Fibroblast of skin of left biceps (primary cell): ENCODE measurements at regions not wholly inside any gene's neighbourhood (a gene's known extent, or its start where the extent isn't known, plus 50 kb on each side); places are given as distances from the start of the nearest gene placed in this dataset.
"Not testable (repeated sequence)": the region's sequence is repeated elsewhere in the genome, so short reads cannot be mapped to it uniquely, and the experiment has no call there.

Experiments
- DNase-seq, 2 experiments: peaks; one replicate each; pipeline ENCODE4 v3.0.0-alpha.2; 2013; ENCODE audit warnings: low read depth in 2 of 2

- DNase-seq = no peak
These were observed 435.3 kb downstream of the CD83 start for GRCh38 chr6:14552891-14553290.

GRCh38 chr6:14553515-14553914, 435.9 kb downstream of the CD83 start:
- DNase-seq = no peak

GRCh38 chr6:14555804-14556203, 438.2 kb downstream of the CD83 start:
- DNase-seq = no peak

- DNase-seq = no peak
These were observed 442.4 kb downstream of the CD83 start for GRCh38 chr6:14559746-14560536.

DNA sequence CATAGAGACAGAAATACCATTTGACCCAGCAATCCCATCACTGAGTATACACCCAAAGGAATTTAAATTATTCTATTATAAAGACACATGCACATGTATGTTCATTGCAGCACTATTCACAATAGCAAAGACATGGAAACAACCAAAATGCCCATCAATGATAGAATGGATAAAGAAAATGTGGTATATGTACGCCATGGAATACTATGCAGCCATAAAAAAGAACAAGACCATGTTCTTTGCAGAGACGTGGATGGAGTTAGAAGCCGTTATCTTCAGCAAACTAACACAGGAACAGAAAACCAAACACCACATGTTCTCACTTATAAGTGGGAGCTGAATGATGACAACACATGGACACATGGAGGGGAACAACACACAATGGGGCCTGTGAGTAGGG, 444.0 kb downstream of the CD83 start:
- not testable (repeated sequence) for DNase-seq

- DNase-seq = no peak
These were observed 450.3 kb downstream of the CD83 start for GRCh38 chr6:14567842-14568241.

- DNase-seq = no peak
These were observed 451.8 kb downstream of the CD83 start for GRCh38 chr6:14569394-14569793.

DNA sequence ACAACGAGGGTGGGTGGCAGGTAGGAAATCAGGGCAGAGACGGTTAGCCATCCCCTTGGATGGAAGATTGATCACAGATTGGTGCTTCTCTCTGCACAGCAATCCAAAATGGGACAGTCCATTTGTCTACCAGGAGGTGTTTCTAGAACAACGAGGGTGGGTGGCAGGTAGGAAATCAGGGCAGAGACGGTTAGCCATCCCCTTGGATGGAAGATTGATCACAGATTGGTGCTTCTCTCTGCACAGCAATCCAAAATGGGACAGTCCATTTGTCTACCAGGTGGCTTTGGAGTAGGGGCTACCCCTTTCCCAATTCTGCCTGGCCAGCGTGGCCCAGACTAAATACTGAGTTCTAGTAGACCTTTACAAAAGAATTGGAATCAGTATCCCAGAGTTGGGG, 452.3 kb downstream of the CD83 start:
- not testable (repeated sequence) for DNase-seq

GRCh38 chr6:14571001-14571400, 453.4 kb downstream of the CD83 start:
- no peak for DNase-seq

- DNase-seq = no peak
These were observed 454.2 kb downstream of the CD83 start for GRCh38 chr6:14571746-14572145.

- no peak for DNase-seq
These were observed 455.7 kb downstream of the CD83 start for GRCh38 chr6:14573267-14573666.

DNA sequence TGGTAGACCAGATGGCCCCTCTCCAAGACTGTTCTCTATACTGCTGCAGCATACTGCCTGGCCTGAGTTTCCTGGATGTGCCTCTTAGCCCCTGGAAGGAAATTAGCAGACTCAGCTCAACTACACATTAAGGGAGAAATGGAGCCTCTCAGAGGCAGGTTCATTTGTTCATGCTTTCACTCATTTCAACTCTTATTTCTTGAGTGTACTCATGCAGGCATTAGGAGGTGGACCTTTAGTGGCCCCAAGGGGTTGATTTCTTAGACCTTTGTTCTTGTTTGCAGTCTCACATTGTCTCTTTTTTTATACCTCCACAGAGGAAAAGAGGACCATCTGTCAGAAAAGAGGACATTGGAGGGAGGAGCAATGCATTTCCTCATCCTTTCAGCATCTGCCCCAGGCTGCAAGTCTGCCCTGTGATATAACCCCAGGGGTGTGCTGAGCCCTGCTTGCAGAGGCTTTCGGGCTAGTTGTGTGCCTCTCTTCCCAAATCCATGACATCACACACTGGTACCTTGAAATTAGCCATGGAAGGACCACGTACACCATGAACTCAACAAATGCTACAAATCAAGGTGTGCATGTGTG, 456.2 kb downstream of the CD83 start:
- no peak for DNase-seq

DNA sequence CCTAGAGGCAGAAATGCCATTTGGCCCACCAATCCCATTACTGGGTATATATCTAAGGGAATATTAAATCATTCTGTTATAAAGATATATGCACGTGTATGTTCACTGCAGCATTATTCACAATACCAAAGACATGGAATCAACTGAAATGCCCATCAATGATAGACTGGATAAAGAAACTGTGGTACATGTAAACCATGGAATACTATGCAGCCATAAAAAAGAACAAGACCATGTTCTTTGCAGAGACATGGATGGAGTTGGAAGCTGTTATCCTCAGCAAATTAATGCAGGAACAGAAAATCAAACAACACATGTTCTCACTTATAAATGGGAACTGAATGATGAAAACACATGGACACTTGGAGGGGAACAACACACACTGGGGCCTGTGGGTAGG, 458.4 kb downstream of the CD83 start:
- DNase-seq = no peak

GRCh38 chr6:14578994-14579393, 461.4 kb downstream of the CD83 start:
- no peak for DNase-seq

DNA sequence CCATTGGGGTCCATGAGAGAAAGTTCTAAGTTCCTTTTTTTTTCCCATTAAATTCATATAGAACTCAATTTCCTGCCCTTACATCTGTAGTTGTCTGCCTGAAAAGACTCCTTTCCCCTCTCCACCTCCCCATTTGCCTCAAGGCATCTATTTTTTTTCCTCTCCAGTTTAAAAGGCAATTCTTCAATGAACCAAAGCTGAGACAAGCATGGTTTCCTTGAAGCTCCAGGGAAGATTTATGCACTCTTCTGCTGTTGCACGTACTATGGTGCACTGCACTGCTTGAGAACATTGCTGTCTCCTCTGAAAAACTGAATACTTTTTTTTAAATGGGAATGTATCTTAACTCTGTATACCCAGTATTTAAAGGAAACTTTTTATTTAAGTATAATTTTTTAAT, 465.2 kb downstream of the CD83 start:
- DNase-seq = no peak

GRCh38 chr6:14583826-14584225, 466.3 kb downstream of the CD83 start:
- DNase-seq = no peak

DNA sequence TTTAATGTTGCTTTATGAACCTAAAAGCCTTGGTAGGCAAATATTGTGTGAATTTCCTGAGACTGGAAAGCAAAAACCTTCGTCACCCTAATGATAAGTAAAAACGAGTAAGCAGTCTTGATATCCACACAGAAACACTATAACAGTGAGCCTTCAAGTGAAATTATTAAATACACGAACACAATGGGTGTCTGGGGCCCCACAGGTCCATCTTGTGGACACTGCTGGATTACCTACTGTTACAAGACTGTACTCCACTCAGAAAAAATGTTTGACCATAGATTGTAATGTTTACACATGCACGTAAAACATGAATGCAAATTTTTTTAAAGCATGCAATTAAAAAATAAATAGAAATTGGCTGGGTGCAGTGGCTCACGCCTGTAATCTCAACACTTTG, 466.9 kb downstream of the CD83 start:
- no peak for DNase-seq

GRCh38 chr6:14585689-14586088, 468.1 kb downstream of the CD83 start:
- DNase-seq = no peak

- no peak for DNase-seq
These were observed 471.6 kb downstream of the CD83 start for GRCh38 chr6:14589175-14589574.

- no peak for DNase-seq
These were observed 473.0 kb downstream of the CD83 start for GRCh38 chr6:14590586-14590985.

DNA sequence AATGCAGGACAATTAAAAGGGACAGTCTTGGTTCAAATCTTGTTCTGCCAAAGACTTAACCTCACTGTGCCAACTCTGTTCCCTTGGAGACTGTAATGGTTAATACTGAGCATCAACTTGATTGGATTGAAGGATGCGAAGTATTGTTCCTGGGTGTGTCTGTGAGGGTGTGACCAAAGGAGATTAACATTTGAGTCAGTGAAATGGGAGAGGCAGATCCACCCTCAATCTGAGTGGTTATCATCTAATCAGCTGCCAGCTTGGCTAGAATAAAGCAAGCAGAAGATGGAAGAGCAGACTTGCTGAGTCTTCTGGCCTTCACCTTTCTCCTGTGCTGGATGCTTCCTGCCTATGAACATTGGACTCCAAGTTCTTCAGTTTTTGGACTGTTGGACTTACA, 474.4 kb downstream of the CD83 start:
- no peak for DNase-seq

- no peak for DNase-seq
These were observed 475.7 kb downstream of the CD83 start for GRCh38 chr6:14593286-14593685.

DNA sequence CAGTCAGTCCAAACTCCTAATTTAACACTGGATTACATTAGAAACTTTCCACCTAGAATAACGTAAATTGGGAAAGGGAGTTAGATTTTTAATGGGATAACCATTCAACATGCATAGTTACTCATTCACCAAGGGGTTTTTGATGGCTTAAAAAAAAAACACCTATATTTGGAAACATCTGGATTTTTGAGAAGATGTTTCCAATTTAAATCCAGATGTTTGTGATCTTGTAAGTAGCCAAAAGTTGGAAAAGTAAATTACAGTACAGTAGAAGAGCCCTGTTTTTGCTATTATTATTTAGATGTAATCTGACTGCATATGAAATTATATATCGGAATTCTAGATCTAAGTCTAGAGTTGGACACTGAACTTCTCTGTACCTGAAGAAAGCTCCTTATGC, 478.2 kb downstream of the CD83 start:
- no peak for DNase-seq

DNA sequence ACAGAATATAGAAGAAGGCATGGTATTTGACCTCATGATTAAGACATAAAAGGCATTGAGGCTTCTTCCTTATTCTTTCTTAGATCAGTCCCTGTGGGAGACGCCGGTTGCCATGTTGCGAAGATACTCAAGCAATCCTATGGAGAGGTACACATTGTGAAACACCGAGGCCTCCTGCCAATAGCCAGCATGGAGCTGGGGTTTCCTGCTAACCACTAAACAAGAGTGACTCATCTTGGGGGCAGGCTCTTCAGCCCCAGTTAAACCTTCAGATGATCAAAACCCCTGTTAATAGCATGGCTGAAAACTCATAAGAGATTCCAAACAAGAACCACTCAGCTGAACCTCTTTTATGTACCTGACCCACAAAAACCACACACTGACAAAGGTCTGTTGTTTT, 478.8 kb downstream of the CD83 start:
- DNase-seq = peak; percentile 20 to 39
